ENCODE measurements at regions not wholly inside any gene's neighbourhood (a gene's known extent, or its start where the extent isn't known, plus 50 kb on each side); places are given as distances from the start of the nearest gene placed in this dataset.

- no peaks in the 10 kb centered on the region for H3K4me1 ChIP-seq
- intact Hi-C loops (cut with DNase I; ENCODE audit: low total_unique reads) = no loop called here
- no peaks in the 10 kb centered on the region for H3K36me3 ChIP-seq
- no peak overlapping the region for H3K4me3 ChIP-seq
- H3K27me3 ChIP-seq = no peaks in the 10 kb centered on the region
- no peak for DNase-seq
- no peak for TF ChIP-seq CTCF (IDR thresholded peaks at IDR 0.05)
- TF ChIP-seq POLR2A (IDR thresholded peaks at IDR 0.05) = no peak
- no peak overlapping the region for H3K27ac ChIP-seq
- H3K9me3 ChIP-seq = no peaks in the 10 kb centered on the region
Measured at GRCh38 chr12:111274777-111275176, 94.1 kb downstream of the PHETA1 start.

GRCh38 chr12:111271674-111272418, 97.0 kb downstream of the PHETA1 start:
- no peak overlapping the region for H3K4me3 ChIP-seq
- TF ChIP-seq POLR2A (IDR thresholded peaks at IDR 0.05) (no peak), CTCF (IDR thresholded peaks at IDR 0.05) (no peak)
- H3K27me3 ChIP-seq = no peaks in the 10 kb centered on the region
- H3K36me3 ChIP-seq = no peaks in the 10 kb centered on the region
- no peaks in the 10 kb centered on the region for H3K4me1 ChIP-seq
- no peak overlapping the region for H3K27ac ChIP-seq
- H3K9me3 ChIP-seq = no peaks in the 10 kb centered on the region
- intact Hi-C loops (cut with DNase I; ENCODE audit: low total_unique reads) = no loop called here
- DNase-seq = no peak

- Histone ChIP-seq H3K4me3 (no peak overlapping the region), H3K4me1 (no peaks in the 10 kb centered on the region), H3K9me3 (no peaks in the 10 kb centered on the region), H3K27me3 (no peaks in the 10 kb centered on the region), H3K27ac (no peak overlapping the region), H3K36me3 (no peaks in the 10 kb centered on the region)
- DNase-seq = no peak
- TF ChIP-seq POLR2A (IDR thresholded peaks at IDR 0.05) (no peak), CTCF (IDR thresholded peaks at IDR 0.05) (no peak)
- intact Hi-C loops (cut with DNase I; ENCODE audit: low total_unique reads) = no loop called here
Measured at GRCh38 chr12:111270774-111271173, 98.1 kb downstream of the PHETA1 start.

- Histone ChIP-seq H3K4me3 (no peak overlapping the region), H3K27ac (no peak overlapping the region), H3K27me3 (no peaks in the 10 kb centered on the region), H3K9me3 (no peaks in the 10 kb centered on the region), H3K36me3 (no peaks in the 10 kb centered on the region), H3K4me1 (no peaks in the 10 kb centered on the region)
- intact Hi-C loops (cut with DNase I; ENCODE audit: low total_unique reads) = no loop called here
- TF ChIP-seq CTCF (IDR thresholded peaks at IDR 0.05) = no peak
- no peak for DNase-seq
Measured at GRCh38 chr12:111270239-111270638, 98.7 kb downstream of the PHETA1 start.

GRCh38 chr12:111269718-111270117, 99.2 kb downstream of the PHETA1 start:
- no peak overlapping the region for H3K27ac ChIP-seq
- no peaks in the 10 kb centered on the region for H3K9me3 ChIP-seq
- intact Hi-C loops (cut with DNase I; ENCODE audit: low total_unique reads) = no loop called here
- DNase-seq = no peak
- no peaks in the 10 kb centered on the region for H3K4me1 ChIP-seq
- H3K4me3 ChIP-seq = no peak overlapping the region
- TF ChIP-seq CTCF (IDR thresholded peaks at IDR 0.05) = no peak
- TF ChIP-seq POLR2A (IDR thresholded peaks at IDR 0.05) = no peak
- no peaks in the 10 kb centered on the region for H3K36me3 ChIP-seq
- no peaks in the 10 kb centered on the region for H3K27me3 ChIP-seq

All from uterus (tissue), 3 donors.